ENCODE measurements at regions not wholly inside any gene's neighbourhood (a gene's known extent, or its start where the extent isn't known, plus 50 kb on each side); places are given as distances from the start of the nearest gene placed in this dataset.
"Not testable (repeated sequence)": the region's sequence is repeated elsewhere in the genome, so short reads cannot be mapped to it uniquely, and the experiment has no call there.

DNA sequence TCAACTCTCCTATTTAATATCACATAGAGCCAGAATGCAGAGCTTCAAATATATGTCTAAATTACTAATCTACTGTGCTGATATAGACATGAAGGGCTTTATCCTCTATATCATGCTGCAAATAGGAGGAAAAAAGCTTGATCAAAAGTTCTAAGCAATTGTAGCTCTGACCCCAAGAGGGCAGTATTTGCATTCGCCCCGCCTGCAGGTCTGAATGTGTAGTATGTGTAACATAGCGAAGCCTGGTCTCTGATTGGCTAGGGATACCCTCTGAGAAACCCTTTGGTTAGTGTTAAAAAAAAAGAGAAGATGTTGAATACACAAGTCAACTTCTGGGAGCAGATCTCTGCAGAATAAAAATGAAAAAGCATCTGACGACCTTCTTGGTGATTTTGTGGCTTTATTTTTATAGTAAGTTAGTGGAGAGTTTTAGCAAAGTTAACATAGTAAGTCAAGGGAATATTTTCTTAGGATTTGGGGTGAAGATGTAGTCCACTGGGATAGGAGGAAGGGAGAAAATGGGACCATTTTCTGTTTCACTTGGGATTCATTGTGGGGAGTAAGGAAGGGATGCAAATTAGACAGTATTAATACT is 151.6 kb upstream of the OR4E1 start:
- no peak overlapping the region for H3K4me3 ChIP-seq
- intact Hi-C loops (cut with DNase I), result no loop called here
- no peak for DNase-seq

DNA sequence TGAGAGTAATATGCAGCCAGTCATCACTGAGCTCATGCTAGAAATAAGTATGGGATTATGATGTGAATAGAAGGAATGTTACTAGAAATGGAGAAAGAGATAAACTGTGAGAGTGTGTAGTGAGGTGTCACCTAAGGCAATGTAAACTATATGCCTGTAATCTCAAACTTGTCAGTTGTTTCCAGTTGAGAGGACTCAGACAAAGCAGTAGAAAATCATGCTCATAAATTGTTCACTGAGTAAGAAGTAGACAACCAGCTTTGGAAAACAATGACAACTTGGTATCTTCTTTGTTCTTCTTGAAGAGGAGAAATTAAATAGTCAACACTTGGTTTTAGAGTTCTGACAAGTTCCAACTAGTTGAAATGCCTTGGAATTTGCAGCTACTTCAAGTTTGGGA is 148.5 kb upstream of the OR4E1 start:
- TF ChIP-seq, protein P1, sequence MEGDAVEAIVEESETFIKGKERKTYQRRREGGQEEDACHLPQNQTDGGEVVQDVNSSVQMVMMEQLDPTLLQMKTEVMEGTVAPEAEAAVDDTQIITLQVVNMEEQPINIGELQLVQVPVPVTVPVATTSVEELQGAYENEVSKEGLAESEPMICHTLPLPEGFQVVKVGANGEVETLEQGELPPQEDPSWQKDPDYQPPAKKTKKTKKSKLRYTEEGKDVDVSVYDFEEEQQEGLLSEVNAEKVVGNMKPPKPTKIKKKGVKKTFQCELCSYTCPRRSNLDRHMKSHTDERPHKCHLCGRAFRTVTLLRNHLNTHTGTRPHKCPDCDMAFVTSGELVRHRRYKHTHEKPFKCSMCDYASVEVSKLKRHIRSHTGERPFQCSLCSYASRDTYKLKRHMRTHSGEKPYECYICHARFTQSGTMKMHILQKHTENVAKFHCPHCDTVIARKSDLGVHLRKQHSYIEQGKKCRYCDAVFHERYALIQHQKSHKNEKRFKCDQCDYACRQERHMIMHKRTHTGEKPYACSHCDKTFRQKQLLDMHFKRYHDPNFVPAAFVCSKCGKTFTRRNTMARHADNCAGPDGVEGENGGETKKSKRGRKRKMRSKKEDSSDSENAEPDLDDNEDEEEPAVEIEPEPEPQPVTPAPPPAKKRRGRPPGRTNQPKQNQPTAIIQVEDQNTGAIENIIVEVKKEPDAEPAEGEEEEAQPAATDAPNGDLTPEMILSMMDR (IDR thresholded peaks at IDR 0.05), result no peak
- no peak for TF ChIP-seq POLR2A (IDR thresholded peaks at IDR 0.05)
- Histone ChIP-seq H3K27ac (no peak overlapping the region), H3K9me3 (replicated peaks in 1 of 3) (no peaks in the 10 kb centered on the region), H3K4me1 (replicated peaks in 1 of 2) (no peaks in the 10 kb centered on the region), H3K27me3 (no peaks in the 10 kb centered on the region), H3K36me3 (replicated peaks in 1 of 2) (no peaks in the 10 kb centered on the region), H3K4me3 (no peak overlapping the region)
- DNase-seq, result no peak
- intact Hi-C loops (cut with DNase I), result no loop called here

More for the DNA sequence above, 151.6 kb upstream of the OR4E1 start:
- Histone ChIP-seq H3K9me3 (replicated peaks in 1 of 3) (no peaks in the 10 kb centered on the region), H3K36me3 (replicated peaks in 1 of 2) (no peaks in the 10 kb centered on the region), H3K4me1 (replicated peaks in 1 of 2) (no peaks in the 10 kb centered on the region), H3K27ac (no peak overlapping the region), H3K27me3 (no peaks in the 10 kb centered on the region)
- WGBS, 4 donors, result 9 to 13% (median 11%) methylated on average over 4 of the region's 4 CpGs
- TF ChIP-seq, protein P1 (IDR thresholded peaks at IDR 0.05), result no peak
- no peak for TF ChIP-seq POLR2A (IDR thresholded peaks at IDR 0.05)

DNA sequence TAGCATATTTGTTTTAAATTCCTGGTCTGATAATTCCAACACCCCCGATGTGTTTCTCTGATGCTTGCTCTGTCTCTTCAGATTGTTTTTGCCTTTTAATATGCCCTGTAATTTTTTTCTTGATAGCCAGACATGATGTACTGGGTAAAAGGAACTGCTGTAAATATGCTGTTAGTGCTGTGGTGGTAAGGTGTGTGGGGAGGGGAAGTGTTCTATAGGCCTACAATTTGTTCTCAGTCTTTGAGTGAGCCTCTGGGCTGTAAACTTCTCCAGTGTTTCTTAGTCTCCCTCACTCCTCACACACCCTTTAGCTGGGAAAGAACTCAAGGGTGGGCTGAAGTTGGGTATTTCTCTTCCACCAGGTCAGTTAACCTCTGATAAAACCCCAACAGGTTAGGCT is 147.0 kb upstream of the OR4E1 start:
- no peak for TF ChIP-seq POLR2A (IDR thresholded peaks at IDR 0.05)
- TF ChIP-seq, protein P1 (IDR thresholded peaks at IDR 0.05), result no peak
- whole genome bisulfite sequencing, 4 donors, result 0 to 1% (median 0%) methylated on average over 1 of the region's 1 CpG
- Histone ChIP-seq H3K27ac (no peak overlapping the region), H3K4me1 (replicated peaks in 1 of 2) (no peaks in the 10 kb centered on the region), H3K27me3 (no peaks in the 10 kb centered on the region), H3K4me3 (no peak overlapping the region), H3K9me3 (replicated peaks in 1 of 3) (peaks cover 0 to 5% (median 0%) of the 10 kb centered on the region in 3 donors), H3K36me3 (replicated peaks in 1 of 2) (no peaks in the 10 kb centered on the region)
- no peak for DNase-seq
- intact Hi-C loops (cut with DNase I), result no loop called here

DNA sequence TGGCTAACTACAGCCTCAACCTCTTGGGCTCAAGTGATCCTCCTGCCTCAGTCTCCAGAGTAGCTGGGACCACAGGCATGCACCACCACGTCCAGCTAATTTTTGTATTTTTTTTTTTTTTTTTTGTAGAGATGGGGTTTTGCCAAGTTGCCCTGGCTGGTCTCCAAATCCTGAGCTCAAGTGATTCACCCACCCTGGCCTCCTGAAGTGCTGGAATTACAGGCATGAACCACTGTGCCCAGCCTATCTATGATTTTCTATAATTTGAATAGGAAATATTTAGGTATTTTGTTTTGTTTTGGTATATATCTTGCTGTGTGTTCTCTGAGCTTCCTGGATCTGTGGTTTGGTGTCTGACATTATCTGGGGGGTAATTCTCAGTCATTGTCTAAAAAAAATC is 146.3 kb upstream of the OR4E1 start:
- H3K36me3 ChIP-seq (replicated peaks in 1 of 2); H3K9me3 ChIP-seq (replicated peaks in 1 of 3); H3K27ac ChIP-seq; H3K4me3 ChIP-seq; DNase-seq; intact Hi-C loops (cut with DNase I); H3K4me1 ChIP-seq (replicated peaks in 1 of 2); H3K27me3 ChIP-seq: not testable (repeated sequence)
- WGBS, 4 donors, result 17 to 56% (median 36%) methylated on average over 1 of the region's 1 CpG

DNA sequence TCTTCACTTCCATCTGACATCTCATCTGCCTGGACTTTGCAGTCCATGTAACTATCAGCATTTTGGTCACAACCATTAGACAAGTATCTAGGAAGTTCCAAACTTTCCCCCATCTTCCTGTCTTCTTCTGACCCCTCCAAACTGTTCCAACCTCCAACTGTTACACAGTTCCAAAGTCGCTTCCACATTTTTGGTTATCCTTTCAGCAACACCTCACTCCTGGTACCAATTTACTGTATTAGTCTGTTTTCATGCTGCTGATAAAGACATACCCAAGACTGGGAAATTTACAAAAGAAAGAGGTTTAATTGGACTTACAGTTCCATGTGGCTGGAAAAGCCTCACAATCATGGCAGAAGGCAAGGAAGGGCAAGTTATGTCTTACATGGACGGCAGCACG is 143.4 kb upstream of the OR4E1 start:
- H3K9me3 ChIP-seq (replicated peaks in 1 of 3); DNase-seq; H3K4me3 ChIP-seq; intact Hi-C loops (cut with DNase I); H3K27me3 ChIP-seq; H3K36me3 ChIP-seq (replicated peaks in 1 of 2); H3K27ac ChIP-seq; H3K4me1 ChIP-seq (replicated peaks in 1 of 2): not testable (repeated sequence)
- WGBS, 4 donors, result 78 to 87% (median 84%) methylated on average over 3 of the region's 3 CpGs

Measured in adrenal gland (tissue), 9 donors.